Small intestine (tissue), 7 donors: ENCODE measurements at regions not wholly inside any gene's neighbourhood (a gene's known extent, or its start where the extent isn't known, plus 50 kb on each side); places are given as distances from the start of the nearest gene placed in this dataset.

Source experiments
- DNase-seq, 2 donors: peaks; one replicate each; pipeline versions ENCODE4 v3.0.0 to v3.0.0-alpha.2; 2013
- FAIRE-seq: peaks from 2 replicates; lab custom pipeline; 2012; peaks lifted over from hg19 to GRCh38; lab: Jason Lieb, UNC
- H3K27ac ChIP-seq, 3 donors: one replicate each; pipeline ENCODE4 v1.5.1; 2013; ENCODE audit warnings: low read length in 2 of 3, mild to moderate bottlenecking in 2 of 3, control low read depth in 1 of 3, inconsistent platforms in 1 of 3, low read depth in 1 of 3, moderate library complexity in 1 of 3
- H3K27me3 ChIP-seq, 3 donors: one replicate each; pipeline ENCODE4 v1.6.1; 2013; ENCODE audit warnings: low read length in 3 of 3, inconsistent platforms in 1 of 3; ENCODE audit not compliant: control insufficient read depth in 3 of 3, insufficient read depth in 3 of 3
- H3K36me3 ChIP-seq, 3 donors: one replicate each; pipeline ENCODE4 v1.6.1; 2013; ENCODE audit warnings: low read length in 3 of 3, inconsistent platforms in 1 of 3, low read depth in 1 of 3, mild to moderate bottlenecking in 1 of 3, moderate library complexity in 1 of 3; ENCODE audit not compliant: control insufficient read depth in 3 of 3, insufficient read depth in 2 of 3
- H3K4me1 ChIP-seq, 3 donors: one replicate each; pipeline ENCODE4 v1.6.1; 2013; ENCODE audit warnings: low read length in 2 of 3, inconsistent platforms in 1 of 3, low read depth in 1 of 3, mild to moderate bottlenecking in 1 of 3, moderate library complexity in 1 of 3; ENCODE audit not compliant: control insufficient read depth in 3 of 3, insufficient read depth in 2 of 3
- H3K4me3 ChIP-seq, 3 donors: one replicate each; pipeline ENCODE4 v1.5.1; 2013; ENCODE audit warnings: low read length in 3 of 3, control low read depth in 1 of 3, inconsistent platforms in 1 of 3, low read depth in 1 of 3, mild to moderate bottlenecking in 1 of 3, moderate library complexity in 1 of 3
- H3K9me3 ChIP-seq, 2 donors: one replicate each; pipeline ENCODE4 v1.6.1; 2013; ENCODE audit warnings: low read depth in 1 of 2, low read length in 1 of 2; ENCODE audit not compliant: control insufficient read depth in 2 of 2, insufficient read depth in 1 of 2
- WGBS, 3 donors: extraction: QIAGEN DNeasy Blood & Tissue Kit; methylation state at CpG; one replicate each; pipeline ENCODE4 v1.1.7; 2013; 5-methylcytosine and 5-hydroxymethylcytosine counted together
- donor health status: healthy with polysubstance abuse.
- donor health status: control.
- donor health status: control.
- donor health status: Bipolar disorder and iron deficiency.
- donor health status: healthy.

DNA sequence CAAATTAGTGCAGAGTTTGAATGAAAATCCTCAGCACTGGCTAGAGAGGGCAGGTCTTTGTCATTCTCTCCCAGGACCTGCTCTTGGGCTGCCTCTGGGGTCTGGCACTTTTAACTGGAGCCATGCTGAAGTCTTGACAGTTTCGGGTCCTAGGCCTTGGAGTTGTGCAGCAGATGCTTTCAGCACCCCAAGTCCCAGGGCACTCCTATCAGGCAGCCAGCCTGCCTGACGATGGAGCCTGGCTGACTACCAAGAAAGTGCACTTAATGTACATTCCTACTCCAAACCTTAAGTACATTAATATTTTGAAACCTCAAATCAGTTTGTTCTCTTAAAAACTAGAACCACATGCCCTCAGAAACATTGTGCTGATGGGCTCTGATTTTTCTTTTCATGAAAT is 69.3 kb upstream of the CXCL14 start:
- Histone ChIP-seq H3K36me3 (no peaks in the 10 kb centered on the region), H3K27ac (peak overlapping the region in 1 of 3 donors; percentile 14), H3K27me3 (no peaks in the 10 kb centered on the region), H3K4me3 (no peak overlapping the region), H3K9me3 (no peaks in the 10 kb centered on the region), H3K4me1 (no peaks in the 10 kb centered on the region)
- FAIRE-seq: no peak
- WGBS, 3 donors: 46 to 61% (median 59%) methylated on average over 2 of the region's 2 CpGs
- no peak for DNase-seq

GRCh38 chr5:135645336-135646180 is 66.8 kb upstream of the CXCL14 start:
- FAIRE-seq: no peak
- WGBS, 3 donors: 80 to 90% (median 89%) methylated on average over 8 of the region's 8 CpGs
- DNase-seq: no peak
- Histone ChIP-seq H3K4me1 (no peaks in the 10 kb centered on the region), H3K9me3 (no peaks in the 10 kb centered on the region), H3K27ac (no peak overlapping the region), H3K27me3 (no peaks in the 10 kb centered on the region), H3K4me3 (no peak overlapping the region), H3K36me3 (no peaks in the 10 kb centered on the region)

- Histone ChIP-seq H3K4me1 (no peaks in the 10 kb centered on the region), H3K9me3 (no peaks in the 10 kb centered on the region), H3K36me3 (no peaks in the 10 kb centered on the region), H3K4me3 (no peak overlapping the region), H3K27ac (no peak overlapping the region), H3K27me3 (no peaks in the 10 kb centered on the region)
- FAIRE-seq: no peak
- no peak for DNase-seq
- WGBS, 3 donors: 92% methylated on average over 6 of the region's 6 CpGs
Measured at GRCh38 chr5:135644816-135645215, 66.0 kb upstream of the CXCL14 start.

DNA sequence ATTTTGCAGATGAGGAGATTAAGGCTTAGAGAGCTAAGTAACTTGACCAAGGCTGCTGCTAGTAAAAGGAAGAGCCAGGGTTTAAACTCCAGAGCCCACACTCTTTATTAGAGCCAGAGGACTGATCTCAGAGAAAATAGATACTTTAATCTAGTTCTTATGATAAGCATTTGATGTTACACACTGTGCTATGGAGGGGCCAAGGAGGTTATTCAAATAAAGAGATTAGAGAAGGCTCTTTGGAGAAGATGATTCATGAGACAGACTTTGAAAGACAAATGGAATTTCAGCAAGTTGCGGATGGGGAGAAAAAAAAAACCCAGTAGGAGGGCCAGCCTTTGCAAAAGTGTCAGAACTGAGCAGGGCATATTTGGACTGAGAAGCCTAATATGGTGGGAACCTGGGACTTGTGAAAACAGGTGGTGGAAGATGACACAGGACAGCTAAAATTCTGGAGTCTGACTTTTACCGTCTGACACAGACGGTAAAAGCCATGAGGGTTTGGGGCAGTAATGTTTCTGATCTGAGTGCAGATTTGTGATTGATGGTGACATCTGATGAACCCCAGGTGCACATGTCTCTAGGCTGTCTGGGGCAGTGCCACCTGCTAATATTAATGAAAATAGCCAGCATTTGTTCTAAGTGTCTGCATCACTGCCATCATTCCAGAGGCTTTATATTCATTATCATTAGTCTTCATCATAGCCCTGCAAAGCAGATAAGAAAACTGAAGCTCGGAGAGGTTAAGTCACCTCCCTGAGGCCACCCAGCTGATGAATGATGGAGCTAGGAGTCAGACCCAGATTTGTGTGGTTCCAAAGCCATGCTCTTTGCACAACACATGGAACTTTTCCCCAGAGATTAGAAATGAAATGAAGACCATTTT is 65.3 kb upstream of the CXCL14 start:
- Histone ChIP-seq H3K27ac (no peak overlapping the region), H3K4me3 (no peak overlapping the region), H3K4me1 (no peaks in the 10 kb centered on the region), H3K27me3 (no peaks in the 10 kb centered on the region), H3K9me3 (peaks cover 0 to 2% of the 10 kb centered on the region in 2 donors), H3K36me3 (no peaks in the 10 kb centered on the region)
- WGBS, 3 donors: 64 to 91% (median 77%) methylated on average over 4 of the region's 4 CpGs
- FAIRE-seq (no peak), DNase-seq (no peak)

DNA sequence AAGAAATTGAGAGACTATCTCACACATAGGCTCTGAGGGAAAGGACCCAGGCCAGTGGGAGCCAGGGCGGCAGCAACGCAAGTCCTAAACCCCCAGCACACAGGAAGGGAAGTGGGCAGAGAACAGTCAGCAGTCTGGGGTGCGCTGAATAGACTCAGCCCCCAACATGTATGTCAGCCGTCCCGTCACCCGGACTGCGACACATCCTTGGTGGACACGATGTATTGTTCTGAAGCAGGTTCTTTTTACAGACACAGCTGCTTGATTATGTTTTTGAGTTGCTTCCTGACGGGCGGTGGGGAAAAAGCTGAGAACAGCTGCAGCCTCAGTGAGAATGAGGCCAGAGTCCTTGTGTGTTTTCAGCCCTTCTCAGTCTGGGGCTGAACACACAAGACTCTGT is 64.1 kb upstream of the CXCL14 start:
- peaks cover 0 to 2% of the 10 kb centered on the region in 2 donors for H3K9me3 ChIP-seq
- H3K4me3 ChIP-seq: no peak overlapping the region
- no peaks in the 10 kb centered on the region for H3K36me3 ChIP-seq
- H3K4me1 ChIP-seq: no peaks in the 10 kb centered on the region
- H3K27ac ChIP-seq: no peak overlapping the region
- FAIRE-seq (no peak), DNase-seq (no peak)
- H3K27me3 ChIP-seq: no peaks in the 10 kb centered on the region
- 78 to 91% (median 84%) methylated on average over 10 of the region's 10 CpGs for WGBS, 3 donors

DNA sequence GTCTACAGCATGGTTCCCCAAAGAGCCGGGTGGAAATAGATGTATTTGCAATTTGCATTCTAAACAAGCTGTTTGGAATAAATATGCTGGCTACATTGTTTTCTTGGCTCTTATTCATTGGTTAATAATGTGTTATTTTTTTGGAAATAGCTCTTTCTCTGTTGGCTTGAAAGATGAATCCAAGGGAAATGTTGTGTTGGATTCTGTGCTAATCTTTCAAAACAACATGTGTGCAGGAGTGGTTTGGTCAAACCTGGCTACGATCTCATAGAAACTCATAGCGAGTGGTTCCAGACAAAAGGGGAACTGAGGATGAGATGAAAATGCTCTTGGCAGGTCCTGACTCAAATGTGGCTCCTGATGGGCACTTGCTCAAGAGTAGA is 63.7 kb upstream of the CXCL14 start:
- Histone ChIP-seq H3K4me1 (no peaks in the 10 kb centered on the region), H3K27me3 (no peaks in the 10 kb centered on the region), H3K4me3 (no peak overlapping the region), H3K36me3 (no peaks in the 10 kb centered on the region), H3K27ac (no peak overlapping the region), H3K9me3 (peaks cover 0 to 2% of the 10 kb centered on the region in 2 donors)
- FAIRE-seq (no peak), DNase-seq (no peak)
- WGBS, 3 donors: 65 to 91% (median 91%) methylated on average over 3 of the region's 3 CpGs

DNA sequence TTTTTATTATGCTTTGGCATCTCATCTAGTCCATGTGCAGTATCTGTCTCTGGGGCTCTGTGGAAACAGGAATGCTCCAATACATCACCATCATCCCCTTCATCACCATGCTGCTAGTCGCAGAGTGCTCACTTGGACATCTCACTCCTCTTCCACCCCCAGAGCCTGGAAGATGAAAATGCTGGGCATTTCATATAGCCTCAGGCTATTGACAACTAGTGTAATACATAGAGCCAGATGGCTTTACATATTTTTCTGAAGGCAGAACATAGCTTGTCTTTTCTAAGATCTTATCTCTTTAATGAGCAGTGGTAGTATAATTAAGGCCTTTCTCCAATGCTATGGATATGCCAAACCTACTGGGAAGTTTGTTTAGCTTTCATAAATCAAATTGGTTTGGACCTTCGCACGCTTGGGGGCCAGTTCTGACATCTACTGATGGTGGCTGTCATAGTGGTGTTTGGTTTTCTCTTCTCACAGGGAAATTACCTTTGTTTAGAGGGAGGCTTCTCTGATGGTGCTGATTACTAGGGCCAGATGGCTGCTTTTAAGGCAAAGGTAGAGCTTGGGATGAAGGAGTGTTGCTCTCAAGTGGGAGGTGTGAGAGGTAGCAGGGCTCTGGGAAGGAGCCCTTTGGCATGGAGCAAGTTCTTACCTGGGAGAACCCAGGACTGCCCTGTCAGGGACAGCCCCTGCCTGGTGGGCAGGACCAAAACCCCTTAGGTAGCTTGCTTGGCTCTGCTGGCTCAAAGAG is 63.1 kb upstream of the CXCL14 start:
- Histone ChIP-seq H3K27ac (no peak overlapping the region), H3K9me3 (peaks cover 0 to 2% of the 10 kb centered on the region in 2 donors), H3K4me1 (no peaks in the 10 kb centered on the region), H3K27me3 (no peaks in the 10 kb centered on the region), H3K36me3 (no peaks in the 10 kb centered on the region), H3K4me3 (no peak overlapping the region)
- no peak for FAIRE-seq
- no peak for DNase-seq
- 52 to 80% (median 73%) methylated on average over 3 of the region's 3 CpGs for WGBS, 3 donors

DNA sequence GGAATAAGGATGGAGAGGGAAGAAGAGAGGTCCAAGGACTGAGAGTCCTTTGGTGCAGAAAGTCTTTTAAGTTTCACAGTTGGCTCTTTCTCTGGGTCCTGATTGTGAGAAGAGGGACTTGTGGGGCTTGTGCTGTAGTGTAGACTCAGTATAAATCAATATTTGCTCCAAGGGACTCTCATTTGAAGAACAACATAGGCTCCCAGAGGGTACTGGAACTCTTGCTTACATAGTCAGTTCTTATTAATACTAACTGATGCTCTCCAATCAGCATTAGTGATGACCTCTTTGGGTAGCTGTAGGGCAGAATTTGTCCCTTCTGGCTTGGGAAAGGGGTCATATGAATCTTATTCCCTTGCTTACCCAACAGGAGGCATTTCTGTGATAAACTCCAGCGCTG is 62.5 kb upstream of the CXCL14 start:
- no peak for DNase-seq
- Histone ChIP-seq H3K4me3 (no peak overlapping the region), H3K4me1 (no peaks in the 10 kb centered on the region), H3K36me3 (no peaks in the 10 kb centered on the region), H3K27ac (no peak overlapping the region), H3K9me3 (peaks cover 0 to 2% of the 10 kb centered on the region in 2 donors), H3K27me3 (no peaks in the 10 kb centered on the region)
- FAIRE-seq: no peak
- 86 to 97% (median 91%) methylated on average over 1 of the region's 1 CpG for WGBS, 3 donors
